GM12878 (cell line): ENCODE measurements at regions not wholly inside any gene's neighbourhood (a gene's known extent, or its start where the extent isn't known, plus 50 kb on each side); places are given as distances from the start of the nearest gene placed in this dataset.

Experiments
- ATAC-seq: fragments of 200-7000 bp; cut with Tn5 transposase; 3 replicates; pipeline ENCODE4 v1.9.1; 2020; ENCODE audit warnings: mild to moderate bottlenecking, moderate library complexity
- BruUV-seq: library from RNA; stranded (reverse); fragments of 400-500 nt; replicated peaks from 2 replicates; lab custom pipeline; 2021; lab: Mats Ljungman, UMichigan
- CTCF ChIA-PET: fragments of 300-600 bp; sonication (Branson Sonifier 250); formaldehyde crosslinking; extraction: SDS; loops from one replicate; lab custom pipeline; 2021; ENCODE audit warnings: inconsistent platforms; lab: Yijun Ruan, JAX
- POLR2A ChIA-PET: fragments of 350-600 bp; formaldehyde crosslinking; extraction: SDS; loops from one replicate; lab custom pipeline; 2021; ENCODE audit warnings: inconsistent platforms; lab: Charles Lee
- RAD21 ChIA-PET: fragments of 300-600 bp; sonication (Branson Sonifier 250); formaldehyde crosslinking; loops from one replicate; lab custom pipeline; 2023; ENCODE audit warnings: antibody characterized with exemption; ENCODE audit not compliant: unreplicated experiment; lab: Charles Lee
- SMC1A ChIA-PET: fragments of 300-600 bp; sonication (Branson Sonifier 250); formaldehyde crosslinking; loops from one replicate; lab custom pipeline; 2023; ENCODE audit not compliant: unreplicated experiment, uncharacterized antibody; lab: Charles Lee
- DNase-seq: peaks from one replicate; pipeline ENCODE4 v3.0.0-alpha.2; 2011; ENCODE audit warnings: low read depth, low spot score
- FAIRE-seq: peaks from 3 replicates; lab custom pipeline; 2011; peaks lifted over from hg19 to GRCh38; lab: Jason Lieb, UNC
- H2AFZ ChIP-seq: 2 replicates; pipeline ENCODE4 v1.6.0; 2011; ENCODE audit warnings: low read depth, low read length, control low read depth; ENCODE audit not compliant: control insufficient read depth
- H3K27ac ChIP-seq: 2 replicates; pipeline ENCODE4 v1.5.1; 2011; ENCODE audit warnings: control low read depth; ENCODE audit not compliant: control insufficient read depth, insufficient read depth
- H3K27me3 ChIP-seq, 2 experiments: replicated peaks in 1 of 2; 2 replicates each; pipeline versions ENCODE4 v1.6.0 to v1.6.1; 2011; ENCODE audit warnings: low read length in 1 of 2; ENCODE audit not compliant: control insufficient read depth in 2 of 2, insufficient read depth in 2 of 2
- H3K36me3 ChIP-seq, 2 experiments: 2 replicates each; pipeline ENCODE4 v1.5.1; 2011; ENCODE audit warnings: low read length in 1 of 2; ENCODE audit not compliant: control insufficient read depth in 2 of 2, insufficient read depth in 2 of 2
- H3K4me1 ChIP-seq: 2 replicates; pipeline ENCODE4 v1.6.1; 2011; ENCODE audit warnings: mild to moderate bottlenecking, low read length, moderate library complexity, mixed read lengths; ENCODE audit not compliant: control insufficient read depth, insufficient read depth
- H3K4me2 ChIP-seq: 2 replicates; pipeline ENCODE4 v1.6.0; 2011; ENCODE audit warnings: control low read depth; ENCODE audit not compliant: control insufficient read depth, insufficient read depth
- H3K4me3 ChIP-seq: fragments of 200-600 bp; sonication (generic); 2 replicates; pipeline ENCODE4 v1.5.1; 2016
- H3K79me2 ChIP-seq: 2 replicates; pipeline ENCODE4 v1.6.0; 2011; ENCODE audit warnings: low read length; ENCODE audit not compliant: control insufficient read depth, insufficient read depth
- H3K9ac ChIP-seq: 2 replicates; pipeline ENCODE4 v1.8.0; 2011; ENCODE audit warnings: low read length, control low read depth, mixed read lengths; ENCODE audit not compliant: control insufficient read depth, insufficient read depth
- H3K9me3 ChIP-seq: replicated peaks from 3 replicates; pipeline ENCODE4 v1.5.1; 2011; ENCODE audit warnings: mild to moderate bottlenecking, low read length; ENCODE audit not compliant: control insufficient read depth, insufficient read depth
- H4K20me1 ChIP-seq: 2 replicates; pipeline ENCODE4 v1.6.0; 2011; ENCODE audit not compliant: control insufficient read depth, insufficient read depth
- ATF7 ChIP-seq: fragments of 450-650 bp; IDR thresholded peaks from 2 replicates; pipeline ENCODE4 v1.6.1; 2016; ENCODE audit warnings: low read depth, mild to moderate bottlenecking
- BHLHE40 ChIP-seq, 2 experiments: fragments of 450-650 bp in 1 of 2; IDR thresholded peaks; 2 replicates each; pipeline ENCODE4 v1.6.1; 2011 to 2017; ENCODE audit warnings: low read depth in 2 of 2, borderline replicate concordance in 1 of 2, improper control_type of control experiment in 1 of 2, low read length in 1 of 2, mild to moderate bottlenecking in 1 of 2
- ESRRA ChIP-seq: IDR thresholded peaks from 2 replicates; pipeline ENCODE4 v1.6.1; 2012; ENCODE audit warnings: mild to moderate bottlenecking, low read length, improper control_type of control experiment
- SIX5 ChIP-seq: IDR thresholded peaks from 2 replicates; pipeline ENCODE4 v1.6.1; 2011; ENCODE audit warnings: mild to moderate bottlenecking, low read depth, low read length, moderate library complexity; ENCODE audit not compliant: severe bottlenecking
- TARDBP ChIP-seq: IDR thresholded peaks from 2 replicates; pipeline ENCODE4 v1.6.1; 2016; ENCODE audit warnings: borderline replicate concordance
- USF2 ChIP-seq: IDR thresholded peaks from 2 replicates; pipeline ENCODE4 v1.6.1; 2011; ENCODE audit warnings: low read depth, low read length, improper control_type of control experiment, borderline replicate concordance
- ZBTB11 ChIP-seq: fragments of 450-650 bp; formaldehyde crosslinking; IDR thresholded peaks from 2 replicates; pipeline ENCODE4 v1.5.0; 2022; ENCODE audit warnings: mild to moderate bottlenecking, missing genetic modification characterization
- WGBS: methylation state at CpG from one replicate; pipeline ENCODE4 v1.1.6; 2016; ENCODE audit warnings: low lambda C conversion rate; ENCODE audit not compliant: insufficient replicate concordance, insufficient coverage; ENCODE audit errors: missing lambda C conversion rate; 5-methylcytosine and 5-hydroxymethylcytosine counted together
- in situ Hi-C: fragments of 300-500 bp; cut with MboI; formaldehyde crosslinking; loops from 9 replicates; pipeline ENCODE4 v1.14.3; 2018; ENCODE audit warnings: mixed read lengths
- intact Hi-C: fragments of 100-400 bp; cut with micrococcal nuclease; formaldehyde crosslinking; loops from one replicate; pipeline ENCODE4 v1.14.2; 2022; ENCODE audit not compliant: unreplicated experiment

DNA sequence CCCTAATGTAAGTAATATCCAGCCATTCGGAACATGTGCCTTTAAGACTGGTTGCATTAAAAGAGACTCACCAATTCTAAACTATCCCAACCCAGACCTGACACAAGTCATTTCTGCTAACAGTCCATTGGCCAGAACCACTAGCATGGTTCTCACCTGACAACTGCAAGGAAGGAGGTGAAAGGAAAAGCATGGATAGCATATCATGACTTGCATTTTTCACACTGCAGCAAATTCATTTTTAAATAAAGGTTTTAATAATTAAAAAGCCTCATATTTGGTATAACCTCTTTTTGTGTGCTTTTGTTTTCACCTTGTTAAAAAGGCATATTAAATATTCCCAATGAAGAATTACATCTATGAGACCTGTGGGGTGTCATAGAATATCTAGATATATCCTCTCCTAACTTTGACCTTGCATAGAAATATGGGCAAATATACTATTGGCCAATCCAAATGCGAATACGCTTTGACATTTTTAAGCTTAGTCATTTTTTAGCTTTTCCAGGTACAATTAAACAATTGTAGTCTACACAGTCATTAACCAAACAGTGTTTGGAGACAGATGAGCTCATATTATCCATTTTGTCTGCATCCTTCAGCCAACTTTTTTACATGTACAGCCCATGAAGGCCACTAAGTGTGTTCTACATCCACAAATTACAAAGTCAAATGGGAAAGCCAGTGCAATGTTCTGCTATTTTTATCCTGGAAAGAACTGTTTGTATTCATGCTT lies 295.3 kb downstream of the PDGFC start:
- no peak for DNase-seq
- Histone ChIP-seq H3K79me2 (no peaks in the 10 kb centered on the region), H3K36me3 (no peaks in the 10 kb centered on the region), H4K20me1 (no peaks in the 10 kb centered on the region), H3K9me3 (no peaks in the 10 kb centered on the region), H3K27ac (no peak overlapping the region), H3K9ac (no peak overlapping the region), H3K27me3 (no peaks in the 10 kb centered on the region), H3K4me2 (no peak overlapping the region), H3K4me3 (no peak overlapping the region), H2AFZ (no peak overlapping the region), H3K4me1 (no peaks in the 10 kb centered on the region)
- SMC1A ChIA-PET = interaction anchor here (0.6 to 4.5 kb wide), 7 partner anchors 11 to 720 kb away, joined by 3 to 24 read pairs (median 5); no protein-coding TSS in a partner anchor
- no peak for TF ChIP-seq ATF7
- TF ChIP-seq ZBTB11 (CRISPR knock-in tag) = no peak
- TF ChIP-seq ESRRA = no peak
- no peak for TF ChIP-seq USF2
- no peak for TF ChIP-seq BHLHE40 (IDR thresholded peaks at IDR 0.05; ENCODE audit: borderline replicate concordance in 1 of 2, low read depth in 2 of 2, low read length in 1 of 2)
- no peak for TF ChIP-seq TARDBP
- TF ChIP-seq SIX5 = no peak
- in situ Hi-C loops (loop anchor here (10.0 kb wide), 1 partner anchor 511 kb away; no protein-coding TSS in a partner anchor), intact Hi-C loops (loop anchor here (2.0 to 5.0 kb wide), 2 partner anchors 507 to 714 kb away; no protein-coding TSS in a partner anchor)
- RAD21 ChIA-PET = interaction anchor here (1.1 to 1.2 kb wide), 2 partner anchors 9 to 201 kb away, joined by 3 to 6 read pairs; no protein-coding TSS in a partner anchor
- 14% methylated on average over 3 of the region's 3 CpGs for WGBS
- POLR2A ChIA-PET = no interaction called here
- ATAC-seq = no peak
- no TSS peak for BruUV-seq
- CTCF ChIA-PET = interaction anchor here (0.6 to 2.0 kb wide), 13 partner anchors 11 to 565 kb away, joined by 3 to 8 read pairs (median 3); no protein-coding TSS in a partner anchor
- no peak for FAIRE-seq
